ENCODE measurements at regions not wholly inside any gene's neighbourhood (a gene's known extent, or its start where the extent isn't known, plus 50 kb on each side); places are given as distances from the start of the nearest gene placed in this dataset.

- Histone ChIP-seq H3K79me2 (ENCODE audit: insufficient read depth, low read length) (no peaks in the 10 kb centered on the region), H3K36me3 (replicated peaks in 1 of 2; ENCODE audit: control insufficient read depth in 1 of 2, insufficient read depth in 2 of 2, low read length in 2 of 2) (no peaks in the 10 kb centered on the region), H3K4me3 (replicated peaks in 1 of 3; ENCODE audit: low read depth in 2 of 3, low read length in 3 of 3) (no peak overlapping the region), H2AFZ (ENCODE audit: insufficient read depth, low read depth, low read length, poor library complexity, severe bottlenecking) (no peak overlapping the region), H4K20me1 (ENCODE audit: insufficient read depth, low read length) (no peaks in the 10 kb centered on the region), H3K4me2 (replicated peaks; ENCODE audit: extremely low read depth, low read length, poor library complexity, severe bottlenecking) (no peak overlapping the region), H3K4me1 (ENCODE audit: control insufficient read depth in 1 of 2, insufficient read depth in 2 of 2, low read length in 2 of 2) (no peaks in the 10 kb centered on the region), H3K9ac (ENCODE audit: insufficient read depth, low read length, poor library complexity, severe bottlenecking) (no peak overlapping the region), H3K27me3 (ENCODE audit: control insufficient read depth in 2 of 2, insufficient read depth in 2 of 2, low read length in 2 of 2) (no peaks in the 10 kb centered on the region), H3K27ac (ENCODE audit: low read depth in 1 of 2, low read length in 2 of 2) (no peak overlapping the region), H3K9me3 (replicated peaks in 1 of 2; ENCODE audit: control insufficient read depth in 1 of 2, insufficient read depth in 1 of 2, low read length in 2 of 2) (no peaks in the 10 kb centered on the region)
- Mint-ChIP-seq H3K4me1 (no peaks in the 10 kb centered on the region), H3K27ac (no peak overlapping the region), H3K27me3 (ENCODE audit: low read depth in 3 of 3) (no peaks in the 10 kb centered on the region), H3K4me3 (no peak overlapping the region), H3K9me3 (peaks cover 0 to 12% (median 1%) of the 10 kb centered on the region in 7 donors), H3K36me3 (no peaks in the 10 kb centered on the region)
- TF ChIP-seq, protein P1, sequence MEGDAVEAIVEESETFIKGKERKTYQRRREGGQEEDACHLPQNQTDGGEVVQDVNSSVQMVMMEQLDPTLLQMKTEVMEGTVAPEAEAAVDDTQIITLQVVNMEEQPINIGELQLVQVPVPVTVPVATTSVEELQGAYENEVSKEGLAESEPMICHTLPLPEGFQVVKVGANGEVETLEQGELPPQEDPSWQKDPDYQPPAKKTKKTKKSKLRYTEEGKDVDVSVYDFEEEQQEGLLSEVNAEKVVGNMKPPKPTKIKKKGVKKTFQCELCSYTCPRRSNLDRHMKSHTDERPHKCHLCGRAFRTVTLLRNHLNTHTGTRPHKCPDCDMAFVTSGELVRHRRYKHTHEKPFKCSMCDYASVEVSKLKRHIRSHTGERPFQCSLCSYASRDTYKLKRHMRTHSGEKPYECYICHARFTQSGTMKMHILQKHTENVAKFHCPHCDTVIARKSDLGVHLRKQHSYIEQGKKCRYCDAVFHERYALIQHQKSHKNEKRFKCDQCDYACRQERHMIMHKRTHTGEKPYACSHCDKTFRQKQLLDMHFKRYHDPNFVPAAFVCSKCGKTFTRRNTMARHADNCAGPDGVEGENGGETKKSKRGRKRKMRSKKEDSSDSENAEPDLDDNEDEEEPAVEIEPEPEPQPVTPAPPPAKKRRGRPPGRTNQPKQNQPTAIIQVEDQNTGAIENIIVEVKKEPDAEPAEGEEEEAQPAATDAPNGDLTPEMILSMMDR (IDR thresholded peaks at IDR 0.05): no peak
- no peak for DNase-seq
- intact Hi-C loops (cut with micrococcal nuclease): no loop called here
- WGBS (ENCODE audit: insufficient coverage): no CpG with 5 or more reads among the region's 2 CpGs
These were observed 317.4 kb upstream of the RARB start for GRCh38 chr3:25110642-25111041.

DNA sequence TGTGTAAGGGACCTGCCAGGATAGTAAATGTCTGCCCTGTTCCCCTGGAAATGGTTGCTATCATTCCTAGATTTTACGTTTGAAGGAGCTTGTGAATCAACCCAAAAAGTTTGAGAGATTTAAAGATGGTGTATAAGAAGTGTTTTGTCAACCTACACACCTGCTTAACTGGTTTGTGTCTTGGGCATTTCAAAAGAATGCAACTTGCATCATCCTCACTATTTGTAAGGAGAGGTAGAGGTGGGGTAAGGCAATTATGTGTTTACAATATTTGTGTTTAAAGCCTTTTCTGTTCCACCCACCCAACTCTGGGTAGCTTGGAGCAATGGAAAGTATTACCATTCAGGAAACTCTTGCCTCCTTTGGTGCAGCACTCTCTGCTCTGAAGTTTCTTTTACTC lies 314.2 kb upstream of the RARB start:
- WGBS (ENCODE audit: insufficient coverage): no CpG with 5 or more reads among the region's 1 CpG

More for the DNA sequence above, 314.2 kb upstream of the RARB start:
- peaks cover 0 to 4% of the 10 kb centered on the region in 2 donors for H3K9me3 ChIP-seq (replicated peaks in 1 of 2; ENCODE audit: control insufficient read depth in 1 of 2, insufficient read depth in 1 of 2, low read length in 2 of 2)
- Mint-ChIP-seq H3K4me1 (no peaks in the 10 kb centered on the region), H3K27ac (no peak overlapping the region), H3K4me3 (no peak overlapping the region), H3K9me3 (peaks cover 0 to 12% (median 2%) of the 10 kb centered on the region in 7 donors), H3K36me3 (no peaks in the 10 kb centered on the region), H3K27me3 (ENCODE audit: low read depth in 3 of 3) (no peaks in the 10 kb centered on the region)
- no peaks in the 10 kb centered on the region for H3K27me3 ChIP-seq (ENCODE audit: control insufficient read depth in 2 of 2, insufficient read depth in 2 of 2, low read length in 2 of 2)
- no peak overlapping the region for H3K4me2 ChIP-seq (replicated peaks; ENCODE audit: extremely low read depth, low read length, poor library complexity, severe bottlenecking)
- no peak overlapping the region for H3K27ac ChIP-seq (ENCODE audit: low read depth in 1 of 2, low read length in 2 of 2)
- DNase-seq: no peak
- no peaks in the 10 kb centered on the region for H4K20me1 ChIP-seq (ENCODE audit: insufficient read depth, low read length)
- no peaks in the 10 kb centered on the region for H3K79me2 ChIP-seq (ENCODE audit: insufficient read depth, low read length)
- H3K4me1 ChIP-seq (ENCODE audit: control insufficient read depth in 1 of 2, insufficient read depth in 2 of 2, low read length in 2 of 2): no peaks in the 10 kb centered on the region
- H2AFZ ChIP-seq (ENCODE audit: insufficient read depth, low read depth, low read length, poor library complexity, severe bottlenecking): no peak overlapping the region
- no peak overlapping the region for H3K9ac ChIP-seq (ENCODE audit: insufficient read depth, low read length, poor library complexity, severe bottlenecking)
- H3K36me3 ChIP-seq (replicated peaks in 1 of 2; ENCODE audit: control insufficient read depth in 1 of 2, insufficient read depth in 2 of 2, low read length in 2 of 2): no peaks in the 10 kb centered on the region
- intact Hi-C loops (cut with micrococcal nuclease): no loop called here
- TF ChIP-seq, protein P1 (IDR thresholded peaks at IDR 0.05): no peak
- no peak overlapping the region for H3K4me3 ChIP-seq (replicated peaks in 1 of 3; ENCODE audit: low read depth in 2 of 3, low read length in 3 of 3)

All from CD14-positive monocyte (primary cell).